ENCODE measurements at regions not wholly inside any gene's neighbourhood (a gene's known extent, or its start where the extent isn't known, plus 50 kb on each side); places are given as distances from the start of the nearest gene placed in this dataset.
"Not testable (repeated sequence)": the region's sequence is repeated elsewhere in the genome, so short reads cannot be mapped to it uniquely, and the experiment has no call there.

- Histone ChIP-seq H3K27me3 (ENCODE audit: control insufficient read depth in 5 of 5, insufficient read depth in 4 of 5, low read length in 5 of 5) (no peaks in the 10 kb centered on the region), H3K9ac (ENCODE audit: low read length in 5 of 5) (no peak overlapping the region), H3K36me3 (ENCODE audit: control insufficient read depth in 5 of 5, insufficient read depth in 5 of 5, low read length in 5 of 5) (no peaks in the 10 kb centered on the region), H3K27ac (ENCODE audit: low read depth, low read length) (no peak overlapping the region), H3K4me1 (ENCODE audit: control insufficient read depth in 5 of 5, insufficient read depth in 5 of 5, low read length in 5 of 5) (no peaks in the 10 kb centered on the region), H3K9me3 (ENCODE audit: control insufficient read depth in 5 of 5, low read length in 5 of 5) (no peaks in the 10 kb centered on the region), H3K4me3 (ENCODE audit: low read depth in 1 of 5, low read length in 5 of 5) (no peak overlapping the region)
Observed at GRCh38 chr10:64416011-64416410, 894.8 kb downstream of the REEP3 start.

GRCh38 chr10:64419461-64419860 lies 898.3 kb downstream of the REEP3 start:
- no peaks in the 10 kb centered on the region for H3K4me1 ChIP-seq (ENCODE audit: control insufficient read depth in 5 of 5, insufficient read depth in 5 of 5, low read length in 5 of 5)
- H3K27me3 ChIP-seq (ENCODE audit: control insufficient read depth in 5 of 5, insufficient read depth in 4 of 5, low read length in 5 of 5), result no peaks in the 10 kb centered on the region
- no peaks in the 10 kb centered on the region for H3K36me3 ChIP-seq (ENCODE audit: control insufficient read depth in 5 of 5, insufficient read depth in 5 of 5, low read length in 5 of 5)
- H3K9ac ChIP-seq (ENCODE audit: low read length in 5 of 5), result no peak overlapping the region
- no peaks in the 10 kb centered on the region for H3K9me3 ChIP-seq (ENCODE audit: control insufficient read depth in 5 of 5, low read length in 5 of 5)
- no peak overlapping the region for H3K4me3 ChIP-seq (ENCODE audit: low read depth in 1 of 5, low read length in 5 of 5)
- no peak overlapping the region for H3K27ac ChIP-seq (ENCODE audit: low read depth, low read length)

DNA sequence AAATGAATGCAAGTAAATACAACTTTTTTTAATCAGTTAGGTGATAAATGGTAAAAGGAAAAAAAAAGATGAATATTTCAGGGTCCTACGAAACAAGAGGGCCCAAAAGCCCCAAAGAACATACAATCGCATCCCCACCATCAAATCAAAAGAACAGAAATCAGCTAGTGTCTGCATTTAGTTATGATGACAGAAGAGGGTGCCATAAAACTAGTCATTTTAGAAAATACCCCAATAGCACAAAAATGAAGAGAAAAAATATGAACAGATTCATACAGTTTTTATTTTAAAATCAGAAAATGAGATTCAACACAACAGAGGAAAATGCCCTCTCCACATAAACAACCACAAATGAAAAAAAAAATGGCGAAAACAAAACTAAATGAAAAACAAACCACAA lies 905.5 kb downstream of the REEP3 start:
- Histone ChIP-seq H3K4me1 (ENCODE audit: control insufficient read depth in 5 of 5, insufficient read depth in 5 of 5, low read length in 5 of 5) (no peaks in the 10 kb centered on the region), H3K36me3 (ENCODE audit: control insufficient read depth in 5 of 5, insufficient read depth in 5 of 5, low read length in 5 of 5) (no peaks in the 10 kb centered on the region), H3K27me3 (ENCODE audit: control insufficient read depth in 5 of 5, insufficient read depth in 4 of 5, low read length in 5 of 5) (no peaks in the 10 kb centered on the region), H3K4me3 (ENCODE audit: low read depth in 1 of 5, low read length in 5 of 5) (no peak overlapping the region), H3K9ac (ENCODE audit: low read length in 5 of 5) (no peak overlapping the region), H3K27ac (ENCODE audit: low read depth, low read length) (no peak overlapping the region), H3K9me3 (ENCODE audit: control insufficient read depth in 5 of 5, low read length in 5 of 5) (no peaks in the 10 kb centered on the region)

DNA sequence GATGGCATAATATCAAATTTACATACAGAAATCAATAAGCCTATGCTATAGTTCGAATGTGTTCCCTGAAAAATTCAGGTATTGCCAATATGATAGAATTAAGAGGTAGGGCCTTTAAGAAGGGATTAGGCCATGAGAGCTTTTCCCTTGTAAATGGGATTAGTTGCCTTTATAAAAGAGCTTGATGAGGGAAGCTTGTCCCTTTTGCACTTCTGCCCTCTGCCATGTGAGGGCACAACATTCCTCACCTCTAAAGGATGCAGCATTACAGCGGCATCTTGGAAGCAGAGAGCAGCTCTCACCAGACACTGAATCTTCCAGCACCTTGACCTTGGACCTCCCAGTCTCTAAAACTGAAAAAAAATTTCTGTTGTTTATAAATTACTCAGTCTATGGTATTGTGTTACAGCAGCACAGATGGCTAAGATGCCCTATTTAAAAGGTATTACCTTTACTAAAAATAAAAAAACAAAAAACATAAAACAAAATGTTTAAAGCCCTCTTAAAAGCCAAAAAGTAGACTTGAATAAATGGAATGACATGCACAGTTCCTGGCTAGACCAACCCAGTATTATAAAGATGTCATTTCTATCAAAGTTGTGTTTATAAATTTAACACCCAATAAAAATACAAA lies 909.6 kb downstream of the REEP3 start:
- Histone ChIP-seq H3K36me3 (ENCODE audit: control insufficient read depth in 5 of 5, insufficient read depth in 5 of 5, low read length in 5 of 5) (no peaks in the 10 kb centered on the region), H3K27me3 (ENCODE audit: control insufficient read depth in 5 of 5, insufficient read depth in 4 of 5, low read length in 5 of 5) (no peaks in the 10 kb centered on the region), H3K4me3 (ENCODE audit: low read depth in 1 of 5, low read length in 5 of 5) (no peak overlapping the region), H3K9me3 (ENCODE audit: control insufficient read depth in 5 of 5, low read length in 5 of 5) (no peaks in the 10 kb centered on the region), H3K9ac (ENCODE audit: low read length in 5 of 5) (no peak overlapping the region), H3K4me1 (ENCODE audit: control insufficient read depth in 5 of 5, insufficient read depth in 5 of 5, low read length in 5 of 5) (no peaks in the 10 kb centered on the region), H3K27ac (ENCODE audit: low read depth, low read length) (no peak overlapping the region)

GRCh38 chr10:64441872-64442271 lies 920.7 kb downstream of the REEP3 start:
- not testable (repeated sequence) for H3K27me3 ChIP-seq (ENCODE audit: control insufficient read depth in 5 of 5, insufficient read depth in 4 of 5, low read length in 5 of 5); H3K4me1 ChIP-seq (ENCODE audit: control insufficient read depth in 5 of 5, insufficient read depth in 5 of 5, low read length in 5 of 5); H3K36me3 ChIP-seq (ENCODE audit: control insufficient read depth in 5 of 5, insufficient read depth in 5 of 5, low read length in 5 of 5); H3K4me3 ChIP-seq (ENCODE audit: low read depth in 1 of 5, low read length in 5 of 5); H3K27ac ChIP-seq (ENCODE audit: low read depth, low read length); H3K9ac ChIP-seq (ENCODE audit: low read length in 5 of 5); H3K9me3 ChIP-seq (ENCODE audit: control insufficient read depth in 5 of 5, low read length in 5 of 5)

DNA sequence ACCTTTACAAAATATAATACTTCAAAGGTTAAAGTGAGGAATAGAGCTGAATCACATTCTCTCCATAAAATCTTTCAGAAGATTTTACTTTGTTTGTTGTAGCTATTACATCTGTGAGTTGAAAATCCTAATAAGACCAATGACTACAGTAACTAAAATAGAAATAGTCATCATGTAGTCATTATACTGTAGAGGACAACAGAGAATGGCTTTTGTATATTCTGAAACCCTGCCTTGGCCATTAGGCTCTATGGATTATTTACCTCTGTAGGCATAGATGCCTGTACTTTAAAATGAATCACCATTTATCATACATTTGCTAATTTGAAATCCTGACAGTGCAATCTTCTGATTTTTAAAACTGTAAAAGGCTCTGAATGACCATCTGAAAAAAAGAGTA lies 923.0 kb downstream of the REEP3 start:
- H3K9me3 ChIP-seq (ENCODE audit: control insufficient read depth in 5 of 5, low read length in 5 of 5), result no peaks in the 10 kb centered on the region
- no peak overlapping the region for H3K27ac ChIP-seq (ENCODE audit: low read depth, low read length)
- no peaks in the 10 kb centered on the region for H3K4me1 ChIP-seq (ENCODE audit: control insufficient read depth in 5 of 5, insufficient read depth in 5 of 5, low read length in 5 of 5)
- H3K9ac ChIP-seq (ENCODE audit: low read length in 5 of 5), result no peak overlapping the region
- H3K27me3 ChIP-seq (ENCODE audit: control insufficient read depth in 5 of 5, insufficient read depth in 4 of 5, low read length in 5 of 5), result no peaks in the 10 kb centered on the region
- H3K4me3 ChIP-seq (ENCODE audit: low read depth in 1 of 5, low read length in 5 of 5), result no peak overlapping the region
- H3K36me3 ChIP-seq (ENCODE audit: control insufficient read depth in 5 of 5, insufficient read depth in 5 of 5, low read length in 5 of 5), result no peaks in the 10 kb centered on the region

- H3K4me3 ChIP-seq (ENCODE audit: low read depth in 1 of 5, low read length in 5 of 5), result no peak overlapping the region
Observed at GRCh38 chr10:64444564-64444963, 923.4 kb downstream of the REEP3 start.

GRCh38 chr10:64449603-64450002 lies 928.4 kb downstream of the REEP3 start:
- Histone ChIP-seq H3K27ac (ENCODE audit: low read depth, low read length) (no peak overlapping the region), H3K4me1 (ENCODE audit: control insufficient read depth in 5 of 5, insufficient read depth in 5 of 5, low read length in 5 of 5) (no peaks in the 10 kb centered on the region), H3K4me3 (ENCODE audit: low read depth in 1 of 5, low read length in 5 of 5) (no peak overlapping the region), H3K9me3 (ENCODE audit: control insufficient read depth in 5 of 5, low read length in 5 of 5) (peaks cover 0 to 8% (median 0%) of the 10 kb centered on the region in 5 donors), H3K36me3 (ENCODE audit: control insufficient read depth in 5 of 5, insufficient read depth in 5 of 5, low read length in 5 of 5) (no peaks in the 10 kb centered on the region), H3K27me3 (ENCODE audit: control insufficient read depth in 5 of 5, insufficient read depth in 4 of 5, low read length in 5 of 5) (no peaks in the 10 kb centered on the region), H3K9ac (ENCODE audit: low read length in 5 of 5) (no peak overlapping the region)

More at GRCh38 chr10:64444564-64444963, 923.4 kb downstream of the REEP3 start:
- Histone ChIP-seq H3K9ac (ENCODE audit: low read length in 5 of 5) (no peak overlapping the region), H3K4me1 (ENCODE audit: control insufficient read depth in 5 of 5, insufficient read depth in 5 of 5, low read length in 5 of 5) (no peaks in the 10 kb centered on the region), H3K36me3 (ENCODE audit: control insufficient read depth in 5 of 5, insufficient read depth in 5 of 5, low read length in 5 of 5) (no peaks in the 10 kb centered on the region), H3K9me3 (ENCODE audit: control insufficient read depth in 5 of 5, low read length in 5 of 5) (no peaks in the 10 kb centered on the region), H3K27me3 (ENCODE audit: control insufficient read depth in 5 of 5, insufficient read depth in 4 of 5, low read length in 5 of 5) (no peaks in the 10 kb centered on the region), H3K27ac (ENCODE audit: low read depth, low read length) (no peak overlapping the region)

DNA sequence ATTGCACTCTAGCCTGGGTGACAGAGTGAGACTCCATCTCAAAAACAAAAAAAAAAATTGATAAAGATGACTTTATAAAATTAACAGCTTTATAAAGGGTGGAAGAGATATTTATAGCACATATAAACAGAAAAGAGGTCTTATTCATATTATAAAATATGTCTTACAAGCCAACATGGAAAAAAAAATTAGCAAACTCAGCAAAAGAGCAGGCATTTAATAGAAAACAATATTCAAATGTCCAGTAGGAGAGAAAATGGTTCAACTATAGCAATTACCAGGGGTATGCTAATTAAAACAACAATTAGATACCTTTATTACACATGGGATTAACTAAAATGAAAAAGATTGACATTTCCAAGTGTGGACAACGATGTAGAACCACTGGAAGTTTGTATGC lies 929.1 kb downstream of the REEP3 start:
- H3K9ac ChIP-seq (ENCODE audit: low read length in 5 of 5), result no peak overlapping the region
- H3K36me3 ChIP-seq (ENCODE audit: control insufficient read depth in 5 of 5, insufficient read depth in 5 of 5, low read length in 5 of 5), result no peaks in the 10 kb centered on the region
- no peak overlapping the region for H3K27ac ChIP-seq (ENCODE audit: low read depth, low read length)
- no peak overlapping the region for H3K4me3 ChIP-seq (ENCODE audit: low read depth in 1 of 5, low read length in 5 of 5)
- no peaks in the 10 kb centered on the region for H3K27me3 ChIP-seq (ENCODE audit: control insufficient read depth in 5 of 5, insufficient read depth in 4 of 5, low read length in 5 of 5)
- no peaks in the 10 kb centered on the region for H3K4me1 ChIP-seq (ENCODE audit: control insufficient read depth in 5 of 5, insufficient read depth in 5 of 5, low read length in 5 of 5)
- H3K9me3 ChIP-seq (ENCODE audit: control insufficient read depth in 5 of 5, low read length in 5 of 5), result peaks cover 0 to 8% (median 0%) of the 10 kb centered on the region in 5 donors

DNA sequence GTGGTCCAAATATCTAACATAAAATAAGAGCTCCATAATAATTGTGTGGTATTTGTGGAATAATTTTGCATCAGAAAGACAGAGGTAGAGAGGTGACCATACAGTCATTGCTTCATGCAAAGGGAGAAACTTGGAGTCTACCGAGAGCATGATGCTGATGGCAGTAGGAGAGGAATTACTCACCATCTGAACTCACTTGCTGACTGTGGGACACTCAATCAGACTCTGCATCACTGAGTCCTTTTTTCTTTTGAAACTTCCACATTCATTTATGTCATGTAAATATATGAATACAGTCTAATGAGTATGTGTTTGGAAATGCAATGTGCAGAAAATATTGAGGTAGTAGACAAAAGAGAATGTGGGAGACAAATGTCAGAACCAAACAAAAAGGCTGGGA lies 933.8 kb downstream of the REEP3 start:
- Histone ChIP-seq H3K9me3 (ENCODE audit: control insufficient read depth in 5 of 5, low read length in 5 of 5) (peaks cover 0 to 8% (median 0%) of the 10 kb centered on the region in 5 donors), H3K4me3 (ENCODE audit: low read depth in 1 of 5, low read length in 5 of 5) (no peak overlapping the region), H3K36me3 (ENCODE audit: control insufficient read depth in 5 of 5, insufficient read depth in 5 of 5, low read length in 5 of 5) (no peaks in the 10 kb centered on the region), H3K27me3 (ENCODE audit: control insufficient read depth in 5 of 5, insufficient read depth in 4 of 5, low read length in 5 of 5) (no peaks in the 10 kb centered on the region), H3K4me1 (ENCODE audit: control insufficient read depth in 5 of 5, insufficient read depth in 5 of 5, low read length in 5 of 5) (no peaks in the 10 kb centered on the region), H3K27ac (ENCODE audit: low read depth, low read length) (no peak overlapping the region), H3K9ac (ENCODE audit: low read length in 5 of 5) (no peak overlapping the region)

DNA sequence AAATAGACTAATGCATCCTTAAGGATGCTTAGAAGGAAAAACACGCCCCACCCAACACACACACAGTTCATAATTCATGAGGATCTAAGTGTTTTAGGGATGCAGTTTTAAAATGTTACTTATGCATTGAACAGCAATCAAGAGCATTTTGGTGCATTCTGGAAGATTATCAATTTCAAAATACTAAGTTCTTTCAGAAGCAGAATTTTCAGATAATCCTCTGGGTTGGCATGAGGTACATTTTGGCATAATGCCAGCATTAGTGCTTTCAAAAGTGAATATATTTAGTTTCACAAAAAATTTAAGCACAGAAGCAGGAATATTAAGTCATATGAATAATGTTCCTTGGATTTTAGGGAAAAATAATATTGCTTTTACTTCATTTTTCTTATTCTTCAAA lies 937.1 kb downstream of the REEP3 start:
- H3K4me1 ChIP-seq (ENCODE audit: control insufficient read depth in 5 of 5, insufficient read depth in 5 of 5, low read length in 5 of 5), result no peaks in the 10 kb centered on the region
- no peaks in the 10 kb centered on the region for H3K27me3 ChIP-seq (ENCODE audit: control insufficient read depth in 5 of 5, insufficient read depth in 4 of 5, low read length in 5 of 5)
- H3K36me3 ChIP-seq (ENCODE audit: control insufficient read depth in 5 of 5, insufficient read depth in 5 of 5, low read length in 5 of 5), result no peaks in the 10 kb centered on the region
- peaks cover 0 to 6% (median 0%) of the 10 kb centered on the region in 5 donors for H3K9me3 ChIP-seq (ENCODE audit: control insufficient read depth in 5 of 5, low read length in 5 of 5)
- H3K4me3 ChIP-seq (ENCODE audit: low read depth in 1 of 5, low read length in 5 of 5), result no peak overlapping the region
- H3K9ac ChIP-seq (ENCODE audit: low read length in 5 of 5), result no peak overlapping the region
- H3K27ac ChIP-seq (ENCODE audit: low read depth, low read length), result no peak overlapping the region
